Activated T-helper 2 cell treated with anti-CD3 and anti-CD28 coated beads, Interferon-gamma antibody, Interleukin-2, Interleukin-4, amounts not matched to agents 10 μg/mL and 5 μg/mL and 100 μg/mL, durations not matched to agents 14 hours and 24 hours and 36 hours (primary cell): ENCODE measurements at regions not wholly inside any gene's neighbourhood (a gene's known extent, or its start where the extent isn't known, plus 50 kb on each side); places are given as distances from the start of the nearest gene placed in this dataset.

ENCODE experiments used
- DNase-seq: peaks from one replicate; pipeline ENCODE4 v3.0.0; 2021; ENCODE audit warnings: low spot score
- H3K27ac Mint-ChIP-seq: one replicate; pipeline ENCODE4 v1.8.0; 2021; ENCODE audit warnings: mixed read lengths
- H3K27me3 Mint-ChIP-seq: one replicate; pipeline ENCODE4 v1.8.0; 2021; ENCODE audit warnings: low read depth, mixed read lengths
- H3K36me3 Mint-ChIP-seq: one replicate; pipeline ENCODE4 v1.8.0; 2021; ENCODE audit warnings: low read depth, mixed read lengths
- H3K4me1 Mint-ChIP-seq: one replicate; pipeline ENCODE4 v1.8.0; 2021; ENCODE audit warnings: low read depth, mixed read lengths
- H3K4me3 Mint-ChIP-seq: one replicate; pipeline ENCODE4 v1.8.0; 2021; ENCODE audit warnings: low read depth, mild to moderate bottlenecking, moderate library complexity, mixed read lengths
- H3K9me3 Mint-ChIP-seq: one replicate; pipeline ENCODE4 v1.8.0; 2021; ENCODE audit warnings: mixed read lengths
- intact Hi-C: fragments of 100-400 bp; cut with micrococcal nuclease; formaldehyde crosslinking; loops from one replicate; pipeline ENCODE4 v1.15.1; 2023

- no peak overlapping the region for H3K27ac Mint-ChIP-seq
- intact Hi-C loops = no loop called here
- no peak for DNase-seq
- peaks cover 16% of the 10 kb centered on the region for H3K9me3 Mint-ChIP-seq
- no peaks in the 10 kb centered on the region for H3K4me1 Mint-ChIP-seq
- H3K27me3 Mint-ChIP-seq = no peaks in the 10 kb centered on the region
- no peaks in the 10 kb centered on the region for H3K36me3 Mint-ChIP-seq
- H3K4me3 Mint-ChIP-seq = no peak overlapping the region
Measured at GRCh38 chr2:71952572-71953188, 195.0 kb downstream of the CYP26B1 start.

GRCh38 chr2:71951718-71952404 is 195.8 kb downstream of the CYP26B1 start:
- H3K27me3 Mint-ChIP-seq = no peaks in the 10 kb centered on the region
- intact Hi-C loops = no loop called here
- DNase-seq = no peak
- no peaks in the 10 kb centered on the region for H3K4me1 Mint-ChIP-seq
- H3K9me3 Mint-ChIP-seq = peaks cover 9% of the 10 kb centered on the region
- no peak overlapping the region for H3K27ac Mint-ChIP-seq
- no peaks in the 10 kb centered on the region for H3K36me3 Mint-ChIP-seq
- no peak overlapping the region for H3K4me3 Mint-ChIP-seq

- Mint-ChIP-seq H3K4me3 (no peak overlapping the region), H3K27me3 (no peaks in the 10 kb centered on the region)
- intact Hi-C loops = no loop called here
Measured at GRCh38 chr2:71951083-71951468, 196.6 kb downstream of the CYP26B1 start.

GRCh38 chr2:71950256-71951082 is 197.2 kb downstream of the CYP26B1 start:
- Mint-ChIP-seq H3K4me1 (no peaks in the 10 kb centered on the region), H3K27ac (no peak overlapping the region), H3K27me3 (no peaks in the 10 kb centered on the region), H3K36me3 (no peaks in the 10 kb centered on the region), H3K4me3 (no peak overlapping the region), H3K9me3 (no peaks in the 10 kb centered on the region)
- DNase-seq = no peak
- intact Hi-C loops = no loop called here

More at GRCh38 chr2:71951083-71951468, 196.6 kb downstream of the CYP26B1 start:
- DNase-seq = no peak
- no peaks in the 10 kb centered on the region for H3K4me1 Mint-ChIP-seq
- H3K9me3 Mint-ChIP-seq = peaks cover 1% of the 10 kb centered on the region
- H3K36me3 Mint-ChIP-seq = no peaks in the 10 kb centered on the region
- no peak overlapping the region for H3K27ac Mint-ChIP-seq

GRCh38 chr2:71949537-71949798 is 198.2 kb downstream of the CYP26B1 start:
- H3K9me3 Mint-ChIP-seq = no peaks in the 10 kb centered on the region
- no peak overlapping the region for H3K27ac Mint-ChIP-seq
- no peak for DNase-seq
- H3K36me3 Mint-ChIP-seq = no peaks in the 10 kb centered on the region
- H3K4me1 Mint-ChIP-seq = no peaks in the 10 kb centered on the region
- no peaks in the 10 kb centered on the region for H3K27me3 Mint-ChIP-seq
- intact Hi-C loops = no loop called here
- no peak overlapping the region for H3K4me3 Mint-ChIP-seq

GRCh38 chr2:71948781-71949536 is 198.7 kb downstream of the CYP26B1 start:
- Mint-ChIP-seq H3K4me1 (no peaks in the 10 kb centered on the region), H3K27me3 (no peaks in the 10 kb centered on the region), H3K27ac (no peak overlapping the region), H3K4me3 (no peak overlapping the region), H3K36me3 (no peaks in the 10 kb centered on the region), H3K9me3 (no peaks in the 10 kb centered on the region)
- intact Hi-C loops = no loop called here
- no peak for DNase-seq

- intact Hi-C loops = no loop called here
- no peak for DNase-seq
- H3K27me3 Mint-ChIP-seq = no peaks in the 10 kb centered on the region
- H3K4me1 Mint-ChIP-seq = no peaks in the 10 kb centered on the region
- H3K27ac Mint-ChIP-seq = no peak overlapping the region
- no peaks in the 10 kb centered on the region for H3K36me3 Mint-ChIP-seq
- H3K4me3 Mint-ChIP-seq = no peak overlapping the region
- no peaks in the 10 kb centered on the region for H3K9me3 Mint-ChIP-seq
Measured at GRCh38 chr2:71947809-71948208, 199.9 kb downstream of the CYP26B1 start.

- H3K9me3 Mint-ChIP-seq = no peaks in the 10 kb centered on the region
- H3K27me3 Mint-ChIP-seq = no peaks in the 10 kb centered on the region
- H3K4me1 Mint-ChIP-seq = no peaks in the 10 kb centered on the region
- H3K36me3 Mint-ChIP-seq = no peaks in the 10 kb centered on the region
- DNase-seq = no peak
- no peak overlapping the region for H3K4me3 Mint-ChIP-seq
- intact Hi-C loops = no loop called here
- H3K27ac Mint-ChIP-seq = no peak overlapping the region
Measured at GRCh38 chr2:71945603-71945959, 202.1 kb downstream of the CYP26B1 start.

- no peak for DNase-seq
- Mint-ChIP-seq H3K4me1 (no peaks in the 10 kb centered on the region), H3K27ac (no peak overlapping the region), H3K4me3 (no peak overlapping the region), H3K9me3 (no peaks in the 10 kb centered on the region), H3K27me3 (no peaks in the 10 kb centered on the region), H3K36me3 (no peaks in the 10 kb centered on the region)
- intact Hi-C loops = no loop called here
Measured at GRCh38 chr2:71944806-71945602, 202.7 kb downstream of the CYP26B1 start.

- intact Hi-C loops = no loop called here
- H3K4me1 Mint-ChIP-seq = no peaks in the 10 kb centered on the region
- no peak overlapping the region for H3K4me3 Mint-ChIP-seq
- no peak for DNase-seq
- H3K9me3 Mint-ChIP-seq = no peaks in the 10 kb centered on the region
- H3K27ac Mint-ChIP-seq = no peak overlapping the region
- H3K27me3 Mint-ChIP-seq = no peaks in the 10 kb centered on the region
- no peaks in the 10 kb centered on the region for H3K36me3 Mint-ChIP-seq
Measured at GRCh38 chr2:71944183-71944550, 203.5 kb downstream of the CYP26B1 start.

GRCh38 chr2:71943238-71944182 is 204.2 kb downstream of the CYP26B1 start:
- H3K4me1 Mint-ChIP-seq = no peaks in the 10 kb centered on the region
- DNase-seq = no peak
- H3K9me3 Mint-ChIP-seq = no peaks in the 10 kb centered on the region
- intact Hi-C loops = no loop called here
- no peaks in the 10 kb centered on the region for H3K36me3 Mint-ChIP-seq
- H3K27ac Mint-ChIP-seq = no peak overlapping the region
- H3K4me3 Mint-ChIP-seq = no peak overlapping the region
- no peaks in the 10 kb centered on the region for H3K27me3 Mint-ChIP-seq
